Duodenal mucosa (tissue), 2 donors: ENCODE measurements at regions not wholly inside any gene's neighbourhood (a gene's known extent, or its start where the extent isn't known, plus 50 kb on each side); places are given as distances from the start of the nearest gene placed in this dataset.

Experiments
- H3K27ac ChIP-seq: one replicate; pipeline ENCODE4 v1.7.0; 2013; ENCODE audit warnings: low read depth, low read length
- H3K27me3 ChIP-seq, 2 donors: one replicate each; pipeline ENCODE4 v1.7.0; 2013; ENCODE audit warnings: low read length in 2 of 2, control low read depth in 1 of 2; ENCODE audit not compliant: insufficient read depth in 2 of 2, control insufficient read depth in 1 of 2
- H3K36me3 ChIP-seq, 2 donors: one replicate each; pipeline ENCODE4 v1.7.0; 2013; ENCODE audit warnings: low read length in 2 of 2, control low read depth in 1 of 2; ENCODE audit not compliant: insufficient read depth in 2 of 2, control insufficient read depth in 1 of 2
- H3K4me1 ChIP-seq, 2 donors: one replicate each; pipeline ENCODE4 v1.7.0; 2013; ENCODE audit warnings: low read length in 2 of 2, control low read depth in 1 of 2; ENCODE audit not compliant: insufficient read depth in 2 of 2, control insufficient read depth in 1 of 2
- H3K4me3 ChIP-seq, 2 donors: one replicate each; pipeline ENCODE4 v1.7.0; 2013; ENCODE audit warnings: low read length in 2 of 2, low read depth in 1 of 2
- H3K9ac ChIP-seq, 2 donors: one replicate each; pipeline ENCODE4 v1.7.0; 2013; ENCODE audit warnings: low read length in 2 of 2, low read depth in 1 of 2
- H3K9me3 ChIP-seq, 2 donors: one replicate each; pipeline ENCODE4 v1.7.0; 2013; ENCODE audit warnings: low read length in 2 of 2, control low read depth in 1 of 2; ENCODE audit not compliant: control insufficient read depth in 1 of 2

DNA sequence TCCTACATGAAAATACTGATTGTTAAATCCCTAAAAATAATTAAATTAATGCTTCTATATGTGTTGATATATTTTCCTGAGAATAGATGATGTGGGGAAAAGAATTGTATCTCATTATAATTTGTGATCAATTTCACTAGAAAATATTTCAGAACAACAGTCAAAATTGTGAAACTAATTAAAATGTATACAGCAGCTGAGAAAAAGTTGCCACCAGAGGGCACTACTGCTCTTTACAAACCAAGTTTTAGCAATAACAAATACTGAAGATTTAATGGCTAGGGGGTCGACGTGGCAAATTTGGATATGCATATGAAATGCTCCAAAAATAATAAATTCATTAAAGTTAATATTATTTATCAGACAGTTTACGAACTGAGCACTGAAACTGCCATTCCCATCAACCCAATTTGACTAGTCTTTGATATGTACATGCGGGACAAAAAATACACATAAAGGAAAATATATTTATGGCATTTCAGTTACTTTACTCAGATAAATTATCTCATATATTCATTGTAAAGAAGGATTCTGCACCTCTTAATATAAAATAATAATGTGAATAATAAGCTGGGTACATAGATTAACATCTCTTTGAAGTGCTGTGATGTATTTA lies 96.3 kb upstream of the TMPRSS15 start:
- no peaks in the 10 kb centered on the region for H3K4me1 ChIP-seq
- no peak overlapping the region for H3K27ac ChIP-seq
- H3K36me3 ChIP-seq = no peaks in the 10 kb centered on the region
- no peak overlapping the region for H3K9ac ChIP-seq
- H3K4me3 ChIP-seq = no peak overlapping the region
- no peaks in the 10 kb centered on the region for H3K27me3 ChIP-seq
- no peaks in the 10 kb centered on the region for H3K9me3 ChIP-seq

DNA sequence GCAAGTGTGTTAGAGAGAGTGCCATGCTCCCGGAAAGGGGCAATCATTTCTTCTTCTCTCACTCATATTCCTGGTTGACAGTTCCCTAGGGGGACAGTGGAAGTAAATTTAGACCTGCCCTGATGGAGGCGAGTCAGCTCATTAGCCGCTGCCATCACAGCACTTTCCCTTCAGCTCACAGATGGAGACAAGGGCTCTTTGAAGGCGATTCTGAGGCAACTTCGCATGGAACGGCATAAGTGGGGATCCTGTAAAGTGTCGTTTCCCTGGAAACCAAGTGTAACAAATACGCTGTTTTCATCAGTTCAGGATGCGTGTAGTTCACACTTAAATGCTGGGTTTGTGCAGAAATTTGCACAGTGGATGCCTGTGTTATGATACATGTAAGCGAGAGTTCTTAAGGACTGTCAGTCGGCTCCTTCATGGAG lies 114.5 kb upstream of the TMPRSS15 start:
- Histone ChIP-seq H3K4me1 (no peaks in the 10 kb centered on the region), H3K27ac (no peak overlapping the region), H3K36me3 (no peaks in the 10 kb centered on the region), H3K27me3 (no peaks in the 10 kb centered on the region), H3K9me3 (no peaks in the 10 kb centered on the region), H3K4me3 (no peak overlapping the region), H3K9ac (no peak overlapping the region)

DNA sequence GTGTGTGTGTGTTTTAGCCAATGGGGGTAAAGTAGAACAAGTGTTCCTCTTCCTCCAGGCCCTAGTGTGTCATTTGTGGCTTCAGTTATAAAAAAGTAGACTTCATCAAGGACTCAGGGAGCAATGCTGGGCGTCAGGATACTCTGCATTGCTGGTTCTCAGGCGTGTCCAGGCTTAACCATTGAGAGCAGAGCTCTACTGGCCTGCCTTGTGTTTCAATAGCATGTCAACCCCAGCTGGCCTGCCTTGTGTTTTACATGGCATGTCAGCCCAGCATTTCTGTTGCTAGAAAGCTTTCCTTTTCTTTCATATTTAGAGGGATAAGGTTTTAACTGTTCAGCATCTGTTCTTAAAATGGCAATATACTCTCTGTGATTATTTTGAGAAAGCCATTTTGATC lies 117.6 kb upstream of the TMPRSS15 start:
- Histone ChIP-seq H3K4me1 (no peaks in the 10 kb centered on the region), H3K4me3 (no peak overlapping the region)

GRCh38 chr21:18522181-18522972 lies 118.8 kb upstream of the TMPRSS15 start:
- no peak overlapping the region for H3K27ac ChIP-seq
- no peak overlapping the region for H3K9ac ChIP-seq
- no peak overlapping the region for H3K4me3 ChIP-seq
- H3K27me3 ChIP-seq = no peaks in the 10 kb centered on the region
- no peaks in the 10 kb centered on the region for H3K9me3 ChIP-seq
- H3K4me1 ChIP-seq = no peaks in the 10 kb centered on the region
- no peaks in the 10 kb centered on the region for H3K36me3 ChIP-seq

More for the DNA sequence above, 117.6 kb upstream of the TMPRSS15 start:
- no peaks in the 10 kb centered on the region for H3K27me3 ChIP-seq
- H3K27ac ChIP-seq = no peak overlapping the region
- H3K36me3 ChIP-seq = no peaks in the 10 kb centered on the region
- no peak overlapping the region for H3K9ac ChIP-seq
- no peaks in the 10 kb centered on the region for H3K9me3 ChIP-seq

- Histone ChIP-seq H3K9ac (no peak overlapping the region), H3K9me3 (no peaks in the 10 kb centered on the region), H3K27me3 (no peaks in the 10 kb centered on the region), H3K4me3 (no peak overlapping the region), H3K36me3 (no peaks in the 10 kb centered on the region), H3K4me1 (no peaks in the 10 kb centered on the region), H3K27ac (no peak overlapping the region)
These were observed 120.7 kb upstream of the TMPRSS15 start for GRCh38 chr21:18524097-18524880.

DNA sequence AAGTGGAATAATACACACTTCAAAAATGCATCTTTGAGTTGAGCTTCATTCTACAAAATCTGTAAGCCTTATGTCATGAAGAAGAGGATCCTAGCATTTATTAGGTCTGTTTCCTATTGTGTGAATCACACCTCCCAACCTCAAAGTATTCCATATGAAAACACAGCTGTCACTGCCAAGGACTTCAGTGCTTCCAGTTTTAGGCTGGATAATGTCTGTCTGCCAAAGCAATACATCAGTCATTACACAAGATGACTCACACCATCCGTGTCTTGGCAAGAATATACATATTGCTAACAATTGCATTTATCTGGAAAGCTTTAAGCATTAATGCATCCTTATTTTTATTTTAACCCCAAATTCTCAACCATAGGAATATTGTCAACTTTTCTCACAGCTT lies 125.7 kb upstream of the TMPRSS15 start:
- H3K27ac ChIP-seq = no peak overlapping the region
- H3K9me3 ChIP-seq = no peaks in the 10 kb centered on the region
- no peaks in the 10 kb centered on the region for H3K27me3 ChIP-seq
- H3K36me3 ChIP-seq = no peaks in the 10 kb centered on the region
- no peaks in the 10 kb centered on the region for H3K4me1 ChIP-seq
- H3K4me3 ChIP-seq = no peak overlapping the region
- no peak overlapping the region for H3K9ac ChIP-seq

GRCh38 chr21:18542081-18542480 lies 138.5 kb upstream of the TMPRSS15 start:
- H3K9ac ChIP-seq = no peak overlapping the region
- H3K27ac ChIP-seq = no peak overlapping the region
- H3K4me3 ChIP-seq = no peak overlapping the region
- no peaks in the 10 kb centered on the region for H3K4me1 ChIP-seq
- no peaks in the 10 kb centered on the region for H3K27me3 ChIP-seq
- no peaks in the 10 kb centered on the region for H3K9me3 ChIP-seq
- H3K36me3 ChIP-seq = no peaks in the 10 kb centered on the region

DNA sequence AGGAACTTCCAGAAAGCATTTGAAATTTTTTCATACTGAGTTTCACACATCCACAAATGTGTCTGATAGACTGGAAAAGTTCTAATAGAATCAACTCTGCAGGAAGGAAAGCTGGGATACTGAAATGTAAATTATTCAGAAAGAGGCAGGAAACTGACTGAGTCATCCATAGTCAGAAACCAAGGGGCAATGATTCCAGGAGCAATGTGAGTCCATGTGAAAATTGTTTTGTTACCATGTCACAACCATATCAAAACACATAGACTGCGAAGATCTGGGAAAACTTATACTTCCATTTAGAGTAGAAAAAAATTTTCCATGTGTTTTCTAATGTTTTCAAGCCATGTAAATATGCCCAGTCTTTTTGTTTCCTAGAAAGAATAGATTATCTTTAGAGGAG lies 142.3 kb upstream of the TMPRSS15 start:
- Histone ChIP-seq H3K9me3 (no peaks in the 10 kb centered on the region), H3K4me1 (no peaks in the 10 kb centered on the region), H3K27ac (no peak overlapping the region), H3K9ac (no peak overlapping the region), H3K4me3 (no peak overlapping the region), H3K36me3 (no peaks in the 10 kb centered on the region), H3K27me3 (no peaks in the 10 kb centered on the region)

GRCh38 chr21:18547347-18547746 lies 143.8 kb upstream of the TMPRSS15 start:
- H3K4me3 ChIP-seq = no peak overlapping the region
- H3K27ac ChIP-seq = no peak overlapping the region
- no peaks in the 10 kb centered on the region for H3K36me3 ChIP-seq

GRCh38 chr21:18548249-18548648 lies 144.7 kb upstream of the TMPRSS15 start:
- Histone ChIP-seq H3K4me1 (no peaks in the 10 kb centered on the region), H3K27ac (no peak overlapping the region), H3K36me3 (no peaks in the 10 kb centered on the region), H3K9me3 (no peaks in the 10 kb centered on the region), H3K27me3 (no peaks in the 10 kb centered on the region), H3K4me3 (no peak overlapping the region), H3K9ac (no peak overlapping the region)

More at GRCh38 chr21:18547347-18547746, 143.8 kb upstream of the TMPRSS15 start:
- H3K9ac ChIP-seq = no peak overlapping the region
- H3K4me1 ChIP-seq = no peaks in the 10 kb centered on the region
- H3K9me3 ChIP-seq = no peaks in the 10 kb centered on the region
- H3K27me3 ChIP-seq = no peaks in the 10 kb centered on the region
